Osteoblast (primary cell): ENCODE measurements at regions not wholly inside any gene's neighbourhood (a gene's known extent, or its start where the extent isn't known, plus 50 kb on each side); places are given as distances from the start of the nearest gene placed in this dataset.

Experiments
- DNase-seq: peaks from one replicate; pipeline ENCODE4 v3.0.0; 2011; ENCODE audit warnings: low spot score, mixed read lengths; ENCODE audit not compliant: insufficient read length; ENCODE audit errors: missing footprints
- H2AFZ ChIP-seq: 2 replicates; pipeline ENCODE4 v1.6.0; 2011; ENCODE audit warnings: mild to moderate bottlenecking, low read length
- H3K27ac ChIP-seq: 2 replicates; pipeline ENCODE4 v1.5.1; 2011; ENCODE audit warnings: mild to moderate bottlenecking, low read depth, low read length, moderate library complexity
- H3K27me3 ChIP-seq: 2 replicates; pipeline ENCODE4 v1.6.0; 2012; ENCODE audit warnings: mild to moderate bottlenecking, control low read depth, inconsistent platforms, low read length, moderate library complexity; ENCODE audit not compliant: insufficient read depth
- H3K36me3 ChIP-seq: 2 replicates; pipeline ENCODE4 v1.5.1; 2011; ENCODE audit warnings: mild to moderate bottlenecking, low read length, control low read depth, moderate library complexity; ENCODE audit not compliant: insufficient read depth
- H3K4me1 ChIP-seq: 2 replicates; pipeline ENCODE4 v1.5.1; 2011; ENCODE audit warnings: mild to moderate bottlenecking, low read length, control low read depth, moderate library complexity; ENCODE audit not compliant: insufficient read depth
- H3K4me2 ChIP-seq: 2 replicates; pipeline ENCODE4 v1.6.0; 2011; ENCODE audit warnings: mild to moderate bottlenecking, low read length; ENCODE audit not compliant: insufficient read depth
- H3K4me3 ChIP-seq: fragments of 200-600 bp; sonication (generic); 3 replicates; pipeline ENCODE4 v1.5.1; 2012; ENCODE audit warnings: mild to moderate bottlenecking, low read length, inconsistent platforms; ENCODE audit not compliant: insufficient read depth
- H3K79me2 ChIP-seq: 2 replicates; pipeline ENCODE4 v1.6.0; 2012; ENCODE audit warnings: mild to moderate bottlenecking, low read length, control low read depth, inconsistent platforms; ENCODE audit not compliant: insufficient read depth
- H3K9me3 ChIP-seq: 2 replicates; pipeline ENCODE4 v1.5.1; 2011; ENCODE audit warnings: low read depth, low read length, control low read depth
- H4K20me1 ChIP-seq: 2 replicates; pipeline ENCODE4 v1.6.0; 2012; ENCODE audit warnings: mild to moderate bottlenecking, low read length, control low read depth; ENCODE audit not compliant: insufficient read depth
- TF ChIP-seq, protein P1 (sequence below): IDR thresholded peaks from 2 replicates; pipeline ENCODE4 v1.5.1; 2011; ENCODE audit warnings: mild to moderate bottlenecking, low read depth, low read length, moderate library complexity; ENCODE audit errors: extremely low read depth

DNA sequence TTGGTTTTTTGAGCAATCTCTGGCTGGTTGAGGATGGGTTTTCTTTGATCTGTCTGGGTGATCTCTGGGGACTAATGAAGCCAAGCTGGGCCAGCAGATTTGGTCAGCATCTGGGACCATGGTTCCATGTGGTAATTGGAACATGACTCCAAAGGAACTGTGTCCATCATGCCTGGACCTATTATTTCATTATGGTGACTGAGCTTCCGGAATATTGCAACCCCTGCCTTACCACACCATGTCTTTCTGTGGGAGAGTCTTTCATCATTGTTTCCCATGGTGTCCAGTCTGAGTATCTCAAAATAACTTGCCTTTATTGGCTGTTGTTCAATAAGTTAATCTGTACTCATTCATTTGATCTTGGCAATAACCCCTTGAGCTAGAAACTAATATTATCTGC lies 624.9 kb upstream of the TBX3 start:
- TF ChIP-seq, protein P1, sequence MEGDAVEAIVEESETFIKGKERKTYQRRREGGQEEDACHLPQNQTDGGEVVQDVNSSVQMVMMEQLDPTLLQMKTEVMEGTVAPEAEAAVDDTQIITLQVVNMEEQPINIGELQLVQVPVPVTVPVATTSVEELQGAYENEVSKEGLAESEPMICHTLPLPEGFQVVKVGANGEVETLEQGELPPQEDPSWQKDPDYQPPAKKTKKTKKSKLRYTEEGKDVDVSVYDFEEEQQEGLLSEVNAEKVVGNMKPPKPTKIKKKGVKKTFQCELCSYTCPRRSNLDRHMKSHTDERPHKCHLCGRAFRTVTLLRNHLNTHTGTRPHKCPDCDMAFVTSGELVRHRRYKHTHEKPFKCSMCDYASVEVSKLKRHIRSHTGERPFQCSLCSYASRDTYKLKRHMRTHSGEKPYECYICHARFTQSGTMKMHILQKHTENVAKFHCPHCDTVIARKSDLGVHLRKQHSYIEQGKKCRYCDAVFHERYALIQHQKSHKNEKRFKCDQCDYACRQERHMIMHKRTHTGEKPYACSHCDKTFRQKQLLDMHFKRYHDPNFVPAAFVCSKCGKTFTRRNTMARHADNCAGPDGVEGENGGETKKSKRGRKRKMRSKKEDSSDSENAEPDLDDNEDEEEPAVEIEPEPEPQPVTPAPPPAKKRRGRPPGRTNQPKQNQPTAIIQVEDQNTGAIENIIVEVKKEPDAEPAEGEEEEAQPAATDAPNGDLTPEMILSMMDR: no peak
- DNase-seq: no peak
- no peak overlapping the region for H3K4me2 ChIP-seq
- H3K79me2 ChIP-seq: no peaks in the 10 kb centered on the region
- H2AFZ ChIP-seq: no peak overlapping the region
- no peaks in the 10 kb centered on the region for H3K27me3 ChIP-seq
- H3K27ac ChIP-seq: no peak overlapping the region
- H4K20me1 ChIP-seq: no peaks in the 10 kb centered on the region
- H3K4me3 ChIP-seq: no peak overlapping the region
- H3K4me1 ChIP-seq: peaks cover 4% of the 10 kb centered on the region
- no peaks in the 10 kb centered on the region for H3K36me3 ChIP-seq
- no peaks in the 10 kb centered on the region for H3K9me3 ChIP-seq

DNA sequence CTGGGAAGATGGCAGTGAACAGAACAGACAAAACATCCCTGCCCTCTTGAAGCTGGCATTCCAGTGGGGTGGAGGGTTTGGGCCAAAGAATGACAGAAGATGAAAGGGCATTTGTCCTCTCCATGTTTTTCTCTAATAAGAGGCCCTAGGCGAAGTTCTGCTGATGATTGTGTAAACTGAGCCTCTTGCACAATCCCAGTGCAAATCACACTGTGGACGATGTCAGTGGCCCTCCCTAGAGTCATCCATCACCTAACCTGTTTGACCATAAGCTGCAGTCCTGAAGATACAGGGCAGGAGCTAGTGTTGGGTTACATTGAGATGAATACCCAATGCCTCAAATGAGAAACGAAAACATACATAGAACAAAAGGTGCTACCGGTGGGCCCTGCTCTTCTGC lies 622.4 kb upstream of the TBX3 start:
- H3K9me3 ChIP-seq: no peaks in the 10 kb centered on the region
- no peaks in the 10 kb centered on the region for H3K27me3 ChIP-seq
- no peaks in the 10 kb centered on the region for H3K36me3 ChIP-seq
- no peaks in the 10 kb centered on the region for H4K20me1 ChIP-seq
- H3K4me1 ChIP-seq: no peaks in the 10 kb centered on the region
- H3K79me2 ChIP-seq: no peaks in the 10 kb centered on the region
- no peak overlapping the region for H3K27ac ChIP-seq
- TF ChIP-seq, protein P1: no peak
- DNase-seq: no peak
- H3K4me3 ChIP-seq: no peak overlapping the region
- no peak overlapping the region for H2AFZ ChIP-seq
- no peak overlapping the region for H3K4me2 ChIP-seq

DNA sequence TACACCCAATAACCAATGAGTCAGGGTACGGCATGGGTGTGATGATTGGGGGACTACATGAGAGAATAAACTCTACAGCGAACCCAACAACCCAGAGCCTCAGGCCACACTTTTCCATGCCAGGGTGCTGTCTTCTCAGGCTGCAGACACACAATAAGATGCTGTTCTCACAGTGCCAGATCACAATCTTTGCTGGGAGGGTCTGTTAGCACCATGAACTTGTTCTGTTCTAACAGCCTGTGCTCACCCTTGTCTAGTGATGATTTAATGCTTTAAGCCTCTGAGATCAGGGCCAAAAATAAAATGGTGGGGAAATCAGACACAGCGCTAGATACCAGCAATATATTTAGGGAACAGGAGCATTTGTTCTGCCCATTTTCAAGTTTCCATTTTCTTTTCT lies 621.9 kb upstream of the TBX3 start:
- no peak overlapping the region for H3K4me3 ChIP-seq
- TF ChIP-seq, protein P1: no peak
- no peaks in the 10 kb centered on the region for H3K4me1 ChIP-seq
- no peaks in the 10 kb centered on the region for H3K36me3 ChIP-seq
- no peak overlapping the region for H2AFZ ChIP-seq
- no peaks in the 10 kb centered on the region for H3K9me3 ChIP-seq
- H3K4me2 ChIP-seq: no peak overlapping the region
- H4K20me1 ChIP-seq: no peaks in the 10 kb centered on the region
- no peak for DNase-seq
- no peaks in the 10 kb centered on the region for H3K79me2 ChIP-seq
- no peaks in the 10 kb centered on the region for H3K27me3 ChIP-seq
- H3K27ac ChIP-seq: no peak overlapping the region

DNA sequence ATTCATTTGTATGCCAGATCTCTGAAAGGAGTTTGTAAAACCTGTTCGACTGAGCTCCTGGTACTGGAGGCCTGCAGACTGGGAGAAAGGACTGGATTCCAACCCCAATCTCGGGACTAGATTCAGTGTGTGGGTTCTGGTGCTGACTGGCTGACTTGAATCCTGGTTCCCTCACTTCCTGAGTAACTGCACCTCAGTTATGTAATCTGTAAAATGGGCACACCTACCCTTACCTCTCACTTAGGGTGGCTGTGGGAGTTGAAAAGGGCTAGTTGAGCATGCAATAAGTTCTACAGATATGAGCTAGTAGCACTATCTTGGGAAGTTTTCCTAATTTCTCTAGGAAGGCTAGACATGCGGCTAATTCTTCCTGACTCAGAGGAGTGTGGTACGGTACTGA lies 621.3 kb upstream of the TBX3 start:
- no peak overlapping the region for H3K27ac ChIP-seq
- H3K4me2 ChIP-seq: no peak overlapping the region
- H3K4me3 ChIP-seq: no peak overlapping the region
- no peaks in the 10 kb centered on the region for H3K27me3 ChIP-seq
- H3K4me1 ChIP-seq: no peaks in the 10 kb centered on the region
- no peaks in the 10 kb centered on the region for H4K20me1 ChIP-seq
- H2AFZ ChIP-seq: no peak overlapping the region
- H3K36me3 ChIP-seq: no peaks in the 10 kb centered on the region
- no peak for DNase-seq
- TF ChIP-seq, protein P1: no peak
- H3K79me2 ChIP-seq: no peaks in the 10 kb centered on the region
- H3K9me3 ChIP-seq: no peaks in the 10 kb centered on the region
